PC-9 (cell line): ENCODE measurements at regions not wholly inside any gene's neighbourhood (a gene's known extent, or its start where the extent isn't known, plus 50 kb on each side); places are given as distances from the start of the nearest gene placed in this dataset.

Experiments used
- CTCF ChIP-seq: fragments of 200-600 bp; sonication (generic); conservative IDR thresholded peaks from 2 replicates; pipeline ENCODE4 v1.6.1; 2017; ENCODE audit warnings: mixed run types, antibody characterized with exemption, mild to moderate bottlenecking, moderate library complexity
- EZH2 ChIP-seq: fragments of 200-600 bp; sonication (generic); IDR thresholded peaks from 2 replicates; pipeline ENCODE4 v1.8.0; 2017; ENCODE audit warnings: antibody characterized with exemption, low read depth

GRCh38 chr2:173835726-173836125 lies 129.4 kb downstream of the SP3 start:
- TF ChIP-seq CTCF (no peak), EZH2 (no peak)
